ENCODE measurements at regions not wholly inside any gene's neighbourhood (a gene's known extent, or its start where the extent isn't known, plus 50 kb on each side); places are given as distances from the start of the nearest gene placed in this dataset.
"Not testable (repeated sequence)": the region's sequence is repeated elsewhere in the genome, so short reads cannot be mapped to it uniquely, and the experiment has no call there.

GRCh38 chr1:163580926-163581325 is 259.2 kb downstream of the NUF2 start:
- DNase-seq (no peak), ATAC-seq (no peak)
- H3K36me3 Mint-ChIP-seq (ENCODE audit: insufficient read depth): no peaks in the 10 kb centered on the region
- no peaks in the 10 kb centered on the region for H3K27me3 Mint-ChIP-seq (ENCODE audit: low read depth)
- no peaks in the 10 kb centered on the region for H3K4me1 Mint-ChIP-seq (ENCODE audit: low read depth)
- H3K9me3 Mint-ChIP-seq: no peaks in the 10 kb centered on the region
- H3K4me3 Mint-ChIP-seq: no peak overlapping the region

GRCh38 chr1:163583661-163584181 is 262.0 kb downstream of the NUF2 start:
- Mint-ChIP-seq H3K4me3 (no peak overlapping the region), H3K4me1 (ENCODE audit: low read depth) (no peaks in the 10 kb centered on the region), H3K9me3 (peaks cover 4% of the 10 kb centered on the region), H3K36me3 (ENCODE audit: insufficient read depth) (no peaks in the 10 kb centered on the region), H3K27me3 (ENCODE audit: low read depth) (no peaks in the 10 kb centered on the region)
- DNase-seq (no peak), ATAC-seq (no peak)

GRCh38 chr1:163585796-163586195 is 264.0 kb downstream of the NUF2 start:
- Mint-ChIP-seq H3K4me3 (no peak overlapping the region), H3K27me3 (ENCODE audit: low read depth) (no peaks in the 10 kb centered on the region), H3K4me1 (ENCODE audit: low read depth) (no peaks in the 10 kb centered on the region), H3K9me3 (peaks cover 7% of the 10 kb centered on the region), H3K36me3 (ENCODE audit: insufficient read depth) (no peaks in the 10 kb centered on the region)
- no peak for ATAC-seq
- no peak for DNase-seq

- Mint-ChIP-seq H3K36me3 (ENCODE audit: insufficient read depth) (no peaks in the 10 kb centered on the region), H3K4me3 (no peak overlapping the region), H3K4me1 (ENCODE audit: low read depth) (no peaks in the 10 kb centered on the region), H3K27me3 (ENCODE audit: low read depth) (no peaks in the 10 kb centered on the region), H3K9me3 (peaks cover 19% of the 10 kb centered on the region)
- no peak for DNase-seq
- no peak for ATAC-seq
Observed at GRCh38 chr1:163588796-163589195, 267.0 kb downstream of the NUF2 start.

GRCh38 chr1:163589735-163590134 is 268.0 kb downstream of the NUF2 start:
- Mint-ChIP-seq H3K9me3 (peaks cover 19% of the 10 kb centered on the region), H3K4me1 (ENCODE audit: low read depth) (no peaks in the 10 kb centered on the region), H3K4me3 (no peak overlapping the region), H3K27me3 (ENCODE audit: low read depth) (no peaks in the 10 kb centered on the region), H3K36me3 (ENCODE audit: insufficient read depth) (no peaks in the 10 kb centered on the region)
- ATAC-seq (no peak), DNase-seq (no peak)

GRCh38 chr1:163591131-163591530 is 269.4 kb downstream of the NUF2 start:
- not testable (repeated sequence) for ATAC-seq; H3K4me1 Mint-ChIP-seq (ENCODE audit: low read depth); H3K4me3 Mint-ChIP-seq; DNase-seq; H3K36me3 Mint-ChIP-seq (ENCODE audit: insufficient read depth); H3K27me3 Mint-ChIP-seq (ENCODE audit: low read depth)
- H3K9me3 Mint-ChIP-seq: peaks cover 18% of the 10 kb centered on the region

- not testable (repeated sequence) for ATAC-seq; DNase-seq; H3K36me3 Mint-ChIP-seq (ENCODE audit: insufficient read depth); H3K4me1 Mint-ChIP-seq (ENCODE audit: low read depth); H3K4me3 Mint-ChIP-seq; H3K27me3 Mint-ChIP-seq (ENCODE audit: low read depth)
- peaks cover 15% of the 10 kb centered on the region for H3K9me3 Mint-ChIP-seq
Observed at GRCh38 chr1:163592623-163593022, 270.9 kb downstream of the NUF2 start.

- ATAC-seq, H3K9me3 Mint-ChIP-seq: not testable (repeated sequence)
Observed at GRCh38 chr1:163596106-163596505, 274.4 kb downstream of the NUF2 start.

GRCh38 chr1:163596541-163597258 is 274.9 kb downstream of the NUF2 start:
- Mint-ChIP-seq H3K4me3 (no peak overlapping the region), H3K9me3 (peaks cover 10% of the 10 kb centered on the region), H3K27me3 (ENCODE audit: low read depth) (no peaks in the 10 kb centered on the region), H3K4me1 (ENCODE audit: low read depth) (no peaks in the 10 kb centered on the region), H3K36me3 (ENCODE audit: insufficient read depth) (no peaks in the 10 kb centered on the region)
- no peak for ATAC-seq
- DNase-seq: no peak

More at GRCh38 chr1:163596106-163596505, 274.4 kb downstream of the NUF2 start:
- H3K4me3 Mint-ChIP-seq; H3K36me3 Mint-ChIP-seq (ENCODE audit: insufficient read depth); H3K4me1 Mint-ChIP-seq (ENCODE audit: low read depth); H3K27me3 Mint-ChIP-seq (ENCODE audit: low read depth); DNase-seq: not testable (repeated sequence)

- H3K4me3 Mint-ChIP-seq: no peak overlapping the region
- H3K36me3 Mint-ChIP-seq (ENCODE audit: insufficient read depth): no peaks in the 10 kb centered on the region
- no peaks in the 10 kb centered on the region for H3K4me1 Mint-ChIP-seq (ENCODE audit: low read depth)
- no peaks in the 10 kb centered on the region for H3K27me3 Mint-ChIP-seq (ENCODE audit: low read depth)
- H3K9me3 Mint-ChIP-seq: peaks cover 3% of the 10 kb centered on the region
- ATAC-seq: no peak
- DNase-seq: no peak
Observed at GRCh38 chr1:163604321-163604720, 282.6 kb downstream of the NUF2 start.

- H3K27me3 Mint-ChIP-seq (ENCODE audit: low read depth): no peaks in the 10 kb centered on the region
- DNase-seq: no peak
- no peaks in the 10 kb centered on the region for H3K36me3 Mint-ChIP-seq (ENCODE audit: insufficient read depth)
- ATAC-seq: no peak
- H3K4me1 Mint-ChIP-seq (ENCODE audit: low read depth): no peaks in the 10 kb centered on the region
- peaks cover 3% of the 10 kb centered on the region for H3K9me3 Mint-ChIP-seq
- no peak overlapping the region for H3K4me3 Mint-ChIP-seq
Observed at GRCh38 chr1:163604896-163605295, 283.1 kb downstream of the NUF2 start.

GRCh38 chr1:163608979-163609378 is 287.2 kb downstream of the NUF2 start:
- Mint-ChIP-seq H3K4me3 (no peak overlapping the region), H3K9me3 (no peaks in the 10 kb centered on the region), H3K4me1 (ENCODE audit: low read depth) (no peaks in the 10 kb centered on the region), H3K36me3 (ENCODE audit: insufficient read depth) (no peaks in the 10 kb centered on the region), H3K27me3 (ENCODE audit: low read depth) (no peaks in the 10 kb centered on the region)
- no peak for DNase-seq
- no peak for ATAC-seq

GRCh38 chr1:163609858-163610257 is 288.1 kb downstream of the NUF2 start:
- Mint-ChIP-seq H3K9me3 (no peaks in the 10 kb centered on the region), H3K36me3 (ENCODE audit: insufficient read depth) (no peaks in the 10 kb centered on the region), H3K27me3 (ENCODE audit: low read depth) (no peaks in the 10 kb centered on the region), H3K4me3 (no peak overlapping the region), H3K4me1 (ENCODE audit: low read depth) (no peaks in the 10 kb centered on the region)
- no peak for ATAC-seq
- DNase-seq: no peak

- no peaks in the 10 kb centered on the region for H3K27me3 Mint-ChIP-seq (ENCODE audit: low read depth)
- no peaks in the 10 kb centered on the region for H3K9me3 Mint-ChIP-seq
- DNase-seq (no peak), ATAC-seq (no peak)
- H3K4me3 Mint-ChIP-seq: no peak overlapping the region
- H3K4me1 Mint-ChIP-seq (ENCODE audit: low read depth): no peaks in the 10 kb centered on the region
- no peaks in the 10 kb centered on the region for H3K36me3 Mint-ChIP-seq (ENCODE audit: insufficient read depth)
Observed at GRCh38 chr1:163610486-163610885, 288.7 kb downstream of the NUF2 start.

GRCh38 chr1:163614361-163614760 is 292.6 kb downstream of the NUF2 start:
- Mint-ChIP-seq H3K27me3 (ENCODE audit: low read depth) (no peaks in the 10 kb centered on the region), H3K4me3 (no peak overlapping the region), H3K9me3 (peaks cover 11% of the 10 kb centered on the region), H3K4me1 (ENCODE audit: low read depth) (no peaks in the 10 kb centered on the region), H3K36me3 (ENCODE audit: insufficient read depth) (no peaks in the 10 kb centered on the region)
- ATAC-seq (no peak), DNase-seq (no peak)
